ENCODE measurements at regions not wholly inside any gene's neighbourhood (a gene's known extent, or its start where the extent isn't known, plus 50 kb on each side); places are given as distances from the start of the nearest gene placed in this dataset.

- H3K79me2 ChIP-seq (ENCODE audit: control insufficient read depth, insufficient read depth, low read length) = no peaks in the 10 kb centered on the region
- no peaks in the 10 kb centered on the region for H3K4me1 ChIP-seq (ENCODE audit: control insufficient read depth in 2 of 2, insufficient read depth in 2 of 2, low read length in 2 of 2)
- no peaks in the 10 kb centered on the region for H4K20me1 ChIP-seq (ENCODE audit: control insufficient read depth, insufficient read depth, low read length, poor library complexity, severe bottlenecking)
- Mint-ChIP-seq H3K9me3 (ENCODE audit: insufficient read depth) (peaks cover 5% of the 10 kb centered on the region), H3K4me1 (no peaks in the 10 kb centered on the region), H3K4me3 (no peak overlapping the region), H3K27ac (no peak overlapping the region), H3K27me3 (no peaks in the 10 kb centered on the region)
- WGBS (ENCODE audit: insufficient coverage) = 88% methylated on average over 1 of the region's 3 CpGs
- ChIA-PET POLR2A (no interaction called here), CTCF (no interaction called here)
- no peak for DNase-seq
- no peak for TF ChIP-seq CTCF (IDR thresholded peaks at IDR 0.05)
- no peak for TF ChIP-seq EZH2 (IDR thresholded peaks at IDR 0.05; ENCODE audit: borderline replicate concordance, insufficient read depth, low read depth, low read length, poor library complexity, severe bottlenecking)
- no peak overlapping the region for H2AFZ ChIP-seq (ENCODE audit: insufficient read depth, low read depth, low read length, poor library complexity, severe bottlenecking)
- peaks cover 0 to 5% (median 0%) of the 10 kb centered on the region in 3 donors for H3K9me3 ChIP-seq (ENCODE audit: control extremely low read depth in 1 of 3, control insufficient read depth in 2 of 3, insufficient read depth in 1 of 3, low read length in 2 of 3)
- intact Hi-C loops (cut with micrococcal nuclease) = no loop called here
- no peaks in the 10 kb centered on the region for H3K27me3 ChIP-seq (replicated peaks in 1 of 4; ENCODE audit: control extremely low read depth in 1 of 4, control insufficient read depth in 3 of 4, insufficient read depth in 4 of 4, low read length in 3 of 4)
- H3K4me3 ChIP-seq (ENCODE audit: control extremely low read depth in 1 of 5, extremely low read depth in 1 of 5, insufficient read depth in 1 of 5, low read depth in 2 of 5, low read length in 4 of 5) = no peak overlapping the region
- no peak overlapping the region for H3K27ac ChIP-seq (ENCODE audit: low read length in 2 of 2)
- ATAC-seq (ENCODE audit: low read depth) = no peak
- H3K36me3 ChIP-seq (replicated peaks in 1 of 2; ENCODE audit: control extremely low read depth in 1 of 2, control insufficient read depth in 1 of 2, extremely low read depth in 1 of 2, insufficient read depth in 2 of 2, low read length in 1 of 2) = no peaks in the 10 kb centered on the region
- no peak overlapping the region for H3K4me2 ChIP-seq (replicated peaks; ENCODE audit: low read depth, low read length, poor library complexity, severe bottlenecking)
- H3K9ac ChIP-seq (ENCODE audit: low read length) = no peak overlapping the region
Observed at GRCh38 chr2:207387001-207387571, 142.7 kb upstream of the CREB1 start.

DNA sequence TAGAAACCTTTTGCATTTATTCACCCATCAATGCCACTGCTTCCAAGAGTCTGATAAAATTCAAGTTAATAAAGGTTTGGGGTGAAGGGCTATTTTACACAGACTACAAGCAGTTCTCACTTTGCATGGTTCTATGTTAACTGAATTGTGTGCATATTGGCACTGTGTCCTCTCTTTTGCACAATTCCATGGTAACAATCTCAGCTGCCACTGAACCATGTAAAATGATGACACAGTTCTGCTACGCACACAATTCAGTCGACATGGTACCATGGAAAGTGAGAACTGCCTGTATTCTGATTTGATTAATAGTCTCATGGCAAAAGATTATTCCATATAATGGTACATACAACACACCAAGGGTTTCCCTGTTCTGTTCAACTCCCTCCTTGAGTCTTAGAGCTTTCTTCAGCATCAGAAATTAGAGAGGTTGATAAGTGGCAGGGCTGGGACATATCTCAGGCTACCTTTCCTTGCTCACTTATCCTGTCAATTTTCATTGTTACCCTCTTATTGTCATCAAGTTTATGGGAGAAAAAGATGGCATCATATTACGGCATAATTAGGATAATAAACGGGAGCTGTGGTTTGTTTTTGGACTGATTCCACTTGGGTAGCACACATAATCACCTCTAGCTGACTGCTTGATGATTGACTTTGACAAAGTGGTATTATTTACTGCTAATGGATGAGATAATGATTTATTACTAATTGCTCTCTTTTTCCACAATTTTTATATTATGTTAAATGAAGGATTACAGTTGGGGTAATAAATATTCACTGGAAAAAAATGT is 139.3 kb upstream of the CREB1 start:
- no peaks in the 10 kb centered on the region for H4K20me1 ChIP-seq (ENCODE audit: control insufficient read depth, insufficient read depth, low read length, poor library complexity, severe bottlenecking)
- Mint-ChIP-seq H3K27ac (no peak overlapping the region), H3K9me3 (ENCODE audit: insufficient read depth) (peaks cover 3% of the 10 kb centered on the region), H3K4me1 (no peaks in the 10 kb centered on the region), H3K27me3 (no peaks in the 10 kb centered on the region), H3K4me3 (no peak overlapping the region)
- no peak overlapping the region for H3K9ac ChIP-seq (ENCODE audit: low read length)
- no peak for ATAC-seq (ENCODE audit: low read depth)
- ChIA-PET CTCF (interaction anchor here (1.1 kb wide), 1 partner anchor 24 kb away, joined by 3 read pairs; no protein-coding TSS in a partner anchor), POLR2A (no interaction called here)
- no peaks in the 10 kb centered on the region for H3K79me2 ChIP-seq (ENCODE audit: control insufficient read depth, insufficient read depth, low read length)
- no peaks in the 10 kb centered on the region for H3K36me3 ChIP-seq (replicated peaks in 1 of 2; ENCODE audit: control extremely low read depth in 1 of 2, control insufficient read depth in 1 of 2, extremely low read depth in 1 of 2, insufficient read depth in 2 of 2, low read length in 1 of 2)
- TF ChIP-seq EZH2 (IDR thresholded peaks at IDR 0.05; ENCODE audit: borderline replicate concordance, insufficient read depth, low read depth, low read length, poor library complexity, severe bottlenecking) (no peak), CTCF (IDR thresholded peaks at IDR 0.05) (no peak)
- no peak overlapping the region for H3K27ac ChIP-seq (ENCODE audit: low read length in 2 of 2)
- no peak overlapping the region for H2AFZ ChIP-seq (ENCODE audit: insufficient read depth, low read depth, low read length, poor library complexity, severe bottlenecking)
- no peaks in the 10 kb centered on the region for H3K27me3 ChIP-seq (replicated peaks in 1 of 4; ENCODE audit: control extremely low read depth in 1 of 4, control insufficient read depth in 3 of 4, insufficient read depth in 4 of 4, low read length in 3 of 4)
- intact Hi-C loops (cut with micrococcal nuclease) = no loop called here
- no peak overlapping the region for H3K4me3 ChIP-seq (ENCODE audit: control extremely low read depth in 1 of 5, extremely low read depth in 1 of 5, insufficient read depth in 1 of 5, low read depth in 2 of 5, low read length in 4 of 5)
- H3K9me3 ChIP-seq (ENCODE audit: control extremely low read depth in 1 of 3, control insufficient read depth in 2 of 3, insufficient read depth in 1 of 3, low read length in 2 of 3) = peaks cover 0 to 2% (median 0%) of the 10 kb centered on the region in 3 donors
- WGBS (ENCODE audit: insufficient coverage) = no CpG with 5 or more reads among the region's 4 CpGs
- no peak overlapping the region for H3K4me2 ChIP-seq (replicated peaks; ENCODE audit: low read depth, low read length, poor library complexity, severe bottlenecking)
- no peaks in the 10 kb centered on the region for H3K4me1 ChIP-seq (ENCODE audit: control insufficient read depth in 2 of 2, insufficient read depth in 2 of 2, low read length in 2 of 2)
- DNase-seq = no peak

Data from B cell (primary cell).